Gastrocnemius medialis (tissue), 4 donors: ENCODE measurements at regions not wholly inside any gene's neighbourhood (a gene's known extent, or its start where the extent isn't known, plus 50 kb on each side); places are given as distances from the start of the nearest gene placed in this dataset.

Experiments used
- ATAC-seq, 2 donors: fragments of 150-250 bp; one replicate each; pipeline ENCODE4 v1.9.1; 2016
- DNase-seq, 2 donors: peaks; one replicate each; pipeline ENCODE4 v3.0.0-alpha.2; 2019
- H3K27ac ChIP-seq, 4 donors: fragments of 200-600 bp; sonication (generic); 1 replicate in 1 of 4; 2 replicates in 3 of 4; pipeline ENCODE4 v1.5.1; 2016 to 2018; ENCODE audit warnings: mild to moderate bottlenecking in 2 of 4, moderate library complexity in 1 of 4
- H3K27me3 ChIP-seq, 3 donors: fragments of 200-600 bp; sonication (generic) in 2 of 3; 1 replicate in 1 of 3; 2 replicates in 2 of 3; pipeline versions ENCODE4 v1.5.1 to v1.6.0; 2016 to 2019; ENCODE audit warnings: mild to moderate bottlenecking in 1 of 3, moderate library complexity in 1 of 3
- H3K36me3 ChIP-seq, 2 donors: fragments of 200-600 bp; sonication (generic) in 1 of 2; one replicate each; pipeline ENCODE4 v1.5.1; 2017 to 2018
- H3K4me1 ChIP-seq, 2 donors: fragments of 200-600 bp; sonication (generic) in 1 of 2; one replicate each; pipeline ENCODE4 v1.5.1; 2016 to 2017; ENCODE audit warnings: mild to moderate bottlenecking in 2 of 2
- H3K4me3 ChIP-seq, 4 donors: fragments of 200-600 bp; sonication (generic) in 3 of 4; 1 replicate in 1 of 4; 2 replicates in 3 of 4; pipeline ENCODE4 v1.5.1; 2016 to 2019; ENCODE audit warnings: mild to moderate bottlenecking in 2 of 4
- H3K9me3 ChIP-seq, 3 donors: fragments of 200-600 bp; sonication (generic) in 2 of 3; 1 replicate in 1 of 3; 2 replicates in 2 of 3; pipeline ENCODE4 v1.5.1; 2016 to 2019
- CTCF ChIP-seq, 5 experiments: fragments of 450-650 bp in 3 of 5; fragments of 200-600 bp in 2 of 5; sonication (generic) in 2 of 5; IDR thresholded peaks in 4 of 5; conservative IDR thresholded peaks in 1 of 5; 1 replicate in 4 of 5; 2 replicates in 1 of 5; pipeline ENCODE4 v1.5.1; 2016 to 2019; ENCODE audit warnings: antibody characterized with exemption in 5 of 5, mild to moderate bottlenecking in 3 of 5, moderate library complexity in 3 of 5
- POLR2A ChIP-seq, 2 donors: fragments of 450-650 bp; IDR thresholded peaks; one replicate each; pipeline ENCODE4 v1.6.1; 2017; ENCODE audit warnings: antibody characterized with exemption in 2 of 2, mild to moderate bottlenecking in 2 of 2, moderate library complexity in 2 of 2
- in situ Hi-C, 4 donors: fragments of 200-750 bp; cut with MboI; loops; one replicate each; pipeline versions ENCODE4 v1.15.0 to v1.8.0; 2017; ENCODE audit warnings: low sequenced_read_pairs in 4 of 4
- intact Hi-C: fragments of 100-400 bp; cut with DNase I; formaldehyde crosslinking; loops from one replicate; pipeline ENCODE4 v1.15.1; 2023; ENCODE audit warnings: low total_unique reads

GRCh38 chr3:14322001-14322400 is 80.4 kb upstream of the SLC6A6 start:
- H3K27ac ChIP-seq: peak overlapping the region; percentile 93 to 95 (median 94)
- no peaks in the 10 kb centered on the region for H3K9me3 ChIP-seq
- no peaks in the 10 kb centered on the region for H3K36me3 ChIP-seq
- H3K4me1 ChIP-seq: peaks cover 48 to 53% of the 10 kb centered on the region in 2 donors
- in situ Hi-C loops (loop anchor here in 1 of 4 donors (10.0 kb wide), 1 partner anchor 73 kb away; no protein-coding TSS in a partner anchor), intact Hi-C loops (loop anchor here (2.0 to 5.0 kb wide), 3 partner anchors 113 to 215 kb away; no protein-coding TSS in a partner anchor)
- no peak overlapping the region for H3K4me3 ChIP-seq
- no peaks in the 10 kb centered on the region for H3K27me3 ChIP-seq
- DNase-seq (no peak), ATAC-seq (no peak)
- TF ChIP-seq CTCF (IDR thresholded peaks at IDR 0.05 in 4 of 5, conservative IDR thresholded peaks at IDR 0.05 in 1 of 5) (no peak), POLR2A (IDR thresholded peaks at IDR 0.05) (no peak)

- Histone ChIP-seq H3K9me3 (no peaks in the 10 kb centered on the region), H3K36me3 (no peaks in the 10 kb centered on the region), H3K4me1 (peaks cover 49 to 57% of the 10 kb centered on the region in 2 donors), H3K27ac (peak overlapping the region; percentile 93 to 95 (median 94)), H3K27me3 (no peaks in the 10 kb centered on the region), H3K4me3 (no peak overlapping the region)
- peak in 1 of 2 donors; percentile 54 for DNase-seq
- ATAC-seq: peak; percentile 8 to 17
- TF ChIP-seq CTCF (IDR thresholded peaks at IDR 0.05 in 4 of 5, conservative IDR thresholded peaks at IDR 0.05 in 1 of 5): no peak
- TF ChIP-seq POLR2A (IDR thresholded peaks at IDR 0.05): no peak
- in situ Hi-C loops (loop anchor here in 1 of 4 donors (10.0 kb wide), 1 partner anchor 72 kb away; no protein-coding TSS in a partner anchor), intact Hi-C loops (loop anchor here (1.0 to 5.0 kb wide), 5 partner anchors 21 to 215 kb away; no protein-coding TSS in a partner anchor)
These were observed 79.6 kb upstream of the SLC6A6 start for GRCh38 chr3:14322667-14323295.

GRCh38 chr3:14323401-14324223 is 78.8 kb upstream of the SLC6A6 start:
- peaks cover 49 to 57% of the 10 kb centered on the region in 2 donors for H3K4me1 ChIP-seq
- no peaks in the 10 kb centered on the region for H3K9me3 ChIP-seq
- no peaks in the 10 kb centered on the region for H3K36me3 ChIP-seq
- TF ChIP-seq POLR2A (IDR thresholded peaks at IDR 0.05) (peak; percentile 59 to 66), CTCF (IDR thresholded peaks at IDR 0.05 in 4 of 5, conservative IDR thresholded peaks at IDR 0.05 in 1 of 5) (no peak)
- peak; percentile 57 to 59 for ATAC-seq
- peak overlapping the region; percentile 93 to 95 (median 94) for H3K27ac ChIP-seq
- DNase-seq: peak; percentile 90 to 98
- no peak overlapping the region for H3K4me3 ChIP-seq
- in situ Hi-C loops: loop anchor here in 1 of 4 donors (10.0 kb wide), 1 partner anchor 71 kb away; no protein-coding TSS in a partner anchor
- H3K27me3 ChIP-seq: no peaks in the 10 kb centered on the region
- intact Hi-C loops: loop anchor here (1.0 to 5.0 kb wide), 5 partner anchors 22 to 214 kb away; no protein-coding TSS in a partner anchor

- Histone ChIP-seq H3K4me1 (peaks cover 49 to 57% of the 10 kb centered on the region in 2 donors), H3K36me3 (no peaks in the 10 kb centered on the region), H3K9me3 (no peaks in the 10 kb centered on the region), H3K4me3 (no peak overlapping the region), H3K27ac (peak overlapping the region; percentile 93 to 95 (median 94)), H3K27me3 (no peaks in the 10 kb centered on the region)
- DNase-seq: peak; percentile 74 to 91
- TF ChIP-seq CTCF (IDR thresholded peaks at IDR 0.05 in 4 of 5, conservative IDR thresholded peaks at IDR 0.05 in 1 of 5) (no peak), POLR2A (IDR thresholded peaks at IDR 0.05) (peak; percentile 36 to 49)
- peak; percentile 53 to 57 for ATAC-seq
- intact Hi-C loops: loop anchor here (5.0 kb wide), 2 partner anchors 128 to 213 kb away; no protein-coding TSS in a partner anchor
- in situ Hi-C loops: loop anchor here in 1 of 4 donors (10.0 kb wide), 1 partner anchor 70 kb away; no protein-coding TSS in a partner anchor
These were observed 78.0 kb upstream of the SLC6A6 start for GRCh38 chr3:14324224-14324944.
